ENCODE measurements at regions not wholly inside any gene's neighbourhood (a gene's known extent, or its start where the extent isn't known, plus 50 kb on each side); places are given as distances from the start of the nearest gene placed in this dataset.

DNA sequence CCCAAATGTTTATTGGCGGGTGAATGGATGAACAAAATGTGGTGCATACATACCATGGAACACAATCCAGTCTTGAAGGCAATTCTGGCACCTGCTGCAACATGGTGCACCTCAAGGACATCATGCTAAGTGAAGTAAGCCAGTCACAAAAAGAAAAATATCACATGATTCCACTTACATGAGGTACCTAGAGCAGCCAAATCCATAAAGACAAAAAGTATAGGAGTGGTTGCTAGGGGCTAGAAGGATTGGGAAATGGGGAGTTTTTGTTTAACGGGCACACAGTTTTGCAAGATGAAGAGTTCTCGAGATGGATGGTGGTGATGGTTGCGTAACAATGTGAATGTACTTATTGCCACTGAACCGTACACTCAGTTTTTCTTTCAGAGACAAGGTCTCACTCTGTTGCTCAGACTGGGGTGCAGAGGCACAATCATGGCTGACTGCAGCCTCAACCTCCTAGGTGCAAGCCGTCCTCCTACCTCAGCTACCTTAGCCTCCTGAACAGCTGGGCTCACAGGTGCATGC, 90.9 kb upstream of the CERS6 start:
- no peak overlapping the region for H3K4me3 ChIP-seq
- WGBS, 4 donors, result 83 to 93% (median 88%) methylated on average over 6 of the region's 6 CpGs
- TF ChIP-seq POLR2A (IDR thresholded peaks at IDR 0.05), result no peak
- TF ChIP-seq, protein P1, sequence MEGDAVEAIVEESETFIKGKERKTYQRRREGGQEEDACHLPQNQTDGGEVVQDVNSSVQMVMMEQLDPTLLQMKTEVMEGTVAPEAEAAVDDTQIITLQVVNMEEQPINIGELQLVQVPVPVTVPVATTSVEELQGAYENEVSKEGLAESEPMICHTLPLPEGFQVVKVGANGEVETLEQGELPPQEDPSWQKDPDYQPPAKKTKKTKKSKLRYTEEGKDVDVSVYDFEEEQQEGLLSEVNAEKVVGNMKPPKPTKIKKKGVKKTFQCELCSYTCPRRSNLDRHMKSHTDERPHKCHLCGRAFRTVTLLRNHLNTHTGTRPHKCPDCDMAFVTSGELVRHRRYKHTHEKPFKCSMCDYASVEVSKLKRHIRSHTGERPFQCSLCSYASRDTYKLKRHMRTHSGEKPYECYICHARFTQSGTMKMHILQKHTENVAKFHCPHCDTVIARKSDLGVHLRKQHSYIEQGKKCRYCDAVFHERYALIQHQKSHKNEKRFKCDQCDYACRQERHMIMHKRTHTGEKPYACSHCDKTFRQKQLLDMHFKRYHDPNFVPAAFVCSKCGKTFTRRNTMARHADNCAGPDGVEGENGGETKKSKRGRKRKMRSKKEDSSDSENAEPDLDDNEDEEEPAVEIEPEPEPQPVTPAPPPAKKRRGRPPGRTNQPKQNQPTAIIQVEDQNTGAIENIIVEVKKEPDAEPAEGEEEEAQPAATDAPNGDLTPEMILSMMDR (IDR thresholded peaks at IDR 0.05), result no peak

DNA sequence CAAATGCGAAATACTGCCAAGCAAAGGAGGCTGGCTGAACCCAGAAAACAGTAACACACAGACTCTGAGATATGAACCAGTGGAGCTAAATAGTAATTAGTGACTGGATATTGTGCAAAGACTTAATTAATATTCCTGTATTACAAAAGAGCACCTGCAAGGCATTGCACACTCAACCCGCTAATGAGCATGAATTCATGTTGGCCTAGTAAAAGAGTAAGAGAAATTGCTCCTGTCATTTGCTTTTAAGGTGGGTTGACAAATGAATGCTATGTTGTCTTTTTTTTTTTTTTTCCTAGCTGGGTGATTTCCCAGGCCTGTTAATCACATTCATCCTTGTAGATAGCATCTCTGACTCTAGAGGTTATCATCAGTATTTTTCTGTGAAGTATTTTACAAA, 87.0 kb upstream of the CERS6 start:
- no peaks in the 10 kb centered on the region for H3K27me3 ChIP-seq
- no peaks in the 10 kb centered on the region for H3K9me3 ChIP-seq (replicated peaks in 1 of 3)
- no peak overlapping the region for H3K4me3 ChIP-seq
- no peaks in the 10 kb centered on the region for H3K36me3 ChIP-seq (replicated peaks in 1 of 2)
- 72 to 79% (median 76%) methylated on average over 2 of the region's 2 CpGs for WGBS, 4 donors
- intact Hi-C loops (cut with DNase I), result no loop called here
- no peak for DNase-seq
- TF ChIP-seq POLR2A (IDR thresholded peaks at IDR 0.05), result no peak
- TF ChIP-seq, protein P1 (IDR thresholded peaks at IDR 0.05), result no peak
- no peak overlapping the region for H3K27ac ChIP-seq
- H3K4me1 ChIP-seq (replicated peaks in 1 of 2), result no peaks in the 10 kb centered on the region

More for the DNA sequence above, 90.9 kb upstream of the CERS6 start:
- intact Hi-C loops (cut with DNase I), result no loop called here
- Histone ChIP-seq H3K4me1 (replicated peaks in 1 of 2) (no peaks in the 10 kb centered on the region), H3K27me3 (no peaks in the 10 kb centered on the region), H3K36me3 (replicated peaks in 1 of 2) (no peaks in the 10 kb centered on the region), H3K27ac (no peak overlapping the region), H3K9me3 (replicated peaks in 1 of 3) (no peaks in the 10 kb centered on the region)
- no peak for DNase-seq

DNA sequence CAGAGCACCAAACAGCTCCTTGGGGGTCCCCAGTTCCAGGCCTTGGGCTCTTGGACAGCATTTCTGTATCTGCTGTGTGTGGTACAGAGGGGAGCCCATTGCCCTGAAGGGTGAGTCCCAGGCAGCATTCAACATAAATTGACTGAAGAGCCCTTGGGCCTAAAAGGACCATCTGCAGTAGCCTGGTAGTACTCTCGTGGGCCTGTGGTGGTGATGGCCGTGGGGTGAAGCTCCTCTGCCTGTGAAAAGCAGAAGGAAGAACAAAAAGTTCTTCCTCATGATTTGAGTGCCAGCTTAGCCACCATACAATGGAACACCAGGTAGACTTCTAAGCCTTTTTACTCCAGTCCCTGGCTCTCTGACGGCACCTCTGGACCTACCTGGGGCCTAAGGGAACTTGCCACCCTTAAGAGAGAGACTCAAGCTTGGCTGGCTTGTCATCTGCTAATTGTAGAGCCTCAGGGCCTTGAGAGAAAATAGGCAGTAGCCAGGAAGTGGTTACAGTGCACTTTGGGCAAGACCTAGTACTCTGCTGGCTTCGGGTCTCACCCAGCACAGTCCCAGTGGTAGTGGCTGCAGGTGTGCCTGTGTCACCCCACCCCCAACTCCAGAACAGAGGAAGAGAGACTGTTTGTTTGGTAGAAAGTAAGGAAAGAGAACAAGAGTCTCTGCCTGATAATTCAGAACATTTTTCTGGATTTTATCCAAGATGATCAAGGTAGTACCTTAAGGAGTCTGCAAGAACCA, 84.6 kb upstream of the CERS6 start:
- no peak overlapping the region for H3K4me3 ChIP-seq
- intact Hi-C loops (cut with DNase I), result no loop called here
- no peaks in the 10 kb centered on the region for H3K36me3 ChIP-seq (replicated peaks in 1 of 2)
- TF ChIP-seq, protein P1 (IDR thresholded peaks at IDR 0.05), result no peak
- no peak for TF ChIP-seq POLR2A (IDR thresholded peaks at IDR 0.05)
- no peaks in the 10 kb centered on the region for H3K9me3 ChIP-seq (replicated peaks in 1 of 3)
- H3K27ac ChIP-seq, result no peak overlapping the region
- 77 to 96% (median 85%) methylated on average over 3 to 4 of the region's 4 CpGs for WGBS, 4 donors
- no peaks in the 10 kb centered on the region for H3K4me1 ChIP-seq (replicated peaks in 1 of 2)
- DNase-seq, result no peak
- no peaks in the 10 kb centered on the region for H3K27me3 ChIP-seq

GRCh38 chr2:168373468-168373867, 82.6 kb upstream of the CERS6 start:
- intact Hi-C loops (cut with DNase I), result no loop called here
- DNase-seq, result no peak
- TF ChIP-seq, protein P1 (IDR thresholded peaks at IDR 0.05), result no peak
- no peak for TF ChIP-seq POLR2A (IDR thresholded peaks at IDR 0.05)
- 86 to 90% (median 88%) methylated on average over 2 of the region's 2 CpGs for WGBS, 4 donors
- Histone ChIP-seq H3K4me3 (no peak overlapping the region), H3K4me1 (replicated peaks in 1 of 2) (no peaks in the 10 kb centered on the region), H3K36me3 (replicated peaks in 1 of 2) (no peaks in the 10 kb centered on the region), H3K27ac (no peak overlapping the region), H3K27me3 (no peaks in the 10 kb centered on the region), H3K9me3 (replicated peaks in 1 of 3) (no peaks in the 10 kb centered on the region)
